ENCODE measurements at regions not wholly inside any gene's neighbourhood (a gene's known extent, or its start where the extent isn't known, plus 50 kb on each side); places are given as distances from the start of the nearest gene placed in this dataset.

DNA sequence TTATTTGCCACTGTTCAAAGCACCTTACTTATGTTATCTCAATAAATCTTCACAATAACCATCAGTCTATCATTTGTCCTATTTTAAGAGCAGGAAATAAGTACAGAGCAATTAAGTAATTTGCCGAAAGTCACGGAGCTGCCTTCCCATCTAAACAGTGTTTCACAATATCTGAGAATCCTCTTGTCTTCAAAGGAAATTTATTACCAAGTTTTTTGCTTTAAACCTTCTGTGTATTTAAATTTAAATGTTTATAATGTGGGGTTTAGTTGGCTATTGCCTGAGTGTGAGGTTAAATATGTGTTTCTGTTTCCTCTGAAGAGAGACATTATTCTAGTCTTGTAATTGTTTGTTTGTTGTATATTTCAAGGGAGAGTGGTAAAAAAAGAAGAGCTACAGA is 633.1 kb downstream of the EFNB2 start:
- TF ChIP-seq, protein P1, sequence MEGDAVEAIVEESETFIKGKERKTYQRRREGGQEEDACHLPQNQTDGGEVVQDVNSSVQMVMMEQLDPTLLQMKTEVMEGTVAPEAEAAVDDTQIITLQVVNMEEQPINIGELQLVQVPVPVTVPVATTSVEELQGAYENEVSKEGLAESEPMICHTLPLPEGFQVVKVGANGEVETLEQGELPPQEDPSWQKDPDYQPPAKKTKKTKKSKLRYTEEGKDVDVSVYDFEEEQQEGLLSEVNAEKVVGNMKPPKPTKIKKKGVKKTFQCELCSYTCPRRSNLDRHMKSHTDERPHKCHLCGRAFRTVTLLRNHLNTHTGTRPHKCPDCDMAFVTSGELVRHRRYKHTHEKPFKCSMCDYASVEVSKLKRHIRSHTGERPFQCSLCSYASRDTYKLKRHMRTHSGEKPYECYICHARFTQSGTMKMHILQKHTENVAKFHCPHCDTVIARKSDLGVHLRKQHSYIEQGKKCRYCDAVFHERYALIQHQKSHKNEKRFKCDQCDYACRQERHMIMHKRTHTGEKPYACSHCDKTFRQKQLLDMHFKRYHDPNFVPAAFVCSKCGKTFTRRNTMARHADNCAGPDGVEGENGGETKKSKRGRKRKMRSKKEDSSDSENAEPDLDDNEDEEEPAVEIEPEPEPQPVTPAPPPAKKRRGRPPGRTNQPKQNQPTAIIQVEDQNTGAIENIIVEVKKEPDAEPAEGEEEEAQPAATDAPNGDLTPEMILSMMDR (IDR thresholded peaks at IDR 0.05; ENCODE audit: low read length) = no peak
- TF ChIP-seq EZH2 (IDR thresholded peaks at IDR 0.05; ENCODE audit: borderline replicate concordance, low read length) = no peak
